B cell (primary cell): ENCODE measurements at regions not wholly inside any gene's neighbourhood (a gene's known extent, or its start where the extent isn't known, plus 50 kb on each side); places are given as distances from the start of the nearest gene placed in this dataset.

Experiments used
- CTCF ChIP-seq: fragments of 200-600 bp; IDR thresholded peaks from one replicate; pipeline ENCODE4 v1.8.0; 2022; ENCODE audit warnings: antibody characterized with exemption, mild to moderate bottlenecking
- EZH2 ChIP-seq: IDR thresholded peaks from 2 replicates; pipeline ENCODE4 v1.6.1; 2012; ENCODE audit warnings: borderline replicate concordance, low read depth, mild to moderate bottlenecking, moderate library complexity, low read length; ENCODE audit not compliant: insufficient read depth, poor library complexity, severe bottlenecking

- TF ChIP-seq CTCF (no peak), EZH2 (no peak)
These were observed 77.0 kb upstream of the ATL2 start for GRCh38 chr2:38454081-38454480.
